GM12872 (cell line): ENCODE measurements at regions not wholly inside any gene's neighbourhood (a gene's known extent, or its start where the extent isn't known, plus 50 kb on each side); places are given as distances from the start of the nearest gene placed in this dataset.
A peak's percentile ranks its signal among the peaks of the same experiment; 100 is the strongest.

Experiments used
- CTCF ChIP-seq: IDR thresholded peaks from 3 replicates; pipeline ENCODE4 v1.5.1; 2011; ENCODE audit warnings: low read depth, mild to moderate bottlenecking, low read length, moderate library complexity; ENCODE audit not compliant: insufficient read depth

GRCh38 chr15:45794304-45794703 lies 159.5 kb downstream of the SQOR start:
- TF ChIP-seq CTCF, result no peak

GRCh38 chr15:45794712-45795439 lies 160.0 kb downstream of the SQOR start:
- no peak for TF ChIP-seq CTCF

GRCh38 chr15:45795440-45796069 lies 160.7 kb downstream of the SQOR start:
- TF ChIP-seq CTCF, result peak; percentile 68

GRCh38 chr15:45796433-45796832 lies 161.6 kb downstream of the SQOR start:
- no peak for TF ChIP-seq CTCF

GRCh38 chr15:45799508-45799907 lies 164.7 kb downstream of the SQOR start:
- TF ChIP-seq CTCF, result no peak

- TF ChIP-seq CTCF, result no peak
Measured at GRCh38 chr15:45801543-45801942, 166.7 kb downstream of the SQOR start.

GRCh38 chr15:45802140-45802539 lies 167.3 kb downstream of the SQOR start:
- no peak for TF ChIP-seq CTCF
